ENCODE measurements at regions not wholly inside any gene's neighbourhood (a gene's known extent, or its start where the extent isn't known, plus 50 kb on each side); places are given as distances from the start of the nearest gene placed in this dataset.

GRCh38 chr4:52312722-52313121 lies 261.6 kb downstream of the SPATA18 start:
- TF ChIP-seq CTCF (IDR thresholded peaks at IDR 0.05; ENCODE audit: low read length) = no peak
- no peak for TF ChIP-seq EZH2phosphoT487 (IDR thresholded peaks at IDR 0.05; ENCODE audit: low read length)
- TF ChIP-seq EZH2 (optimal IDR thresholded peaks at IDR 0.05; ENCODE audit: low read depth, low read length) = no peak
